IMR-90 (cell line): ENCODE measurements at regions not wholly inside any gene's neighbourhood (a gene's known extent, or its start where the extent isn't known, plus 50 kb on each side); places are given as distances from the start of the nearest gene placed in this dataset.

Source experiments
- ATAC-seq: fragments of 200-7000 bp; cut with Tn5 transposase; 2 replicates; pipeline ENCODE4 v1.9.1; 2020; ENCODE audit warnings: low read depth, mild to moderate bottlenecking, moderate library complexity
- BruUV-seq: library from RNA; stranded (reverse); fragments of 400-500 nt; replicated peaks from 2 replicates; lab custom pipeline; 2021; lab: Mats Ljungman, UMichigan
- CTCF ChIA-PET: fragments of 300-600 bp; formaldehyde crosslinking; extraction: SDS; loops from one replicate; lab custom pipeline; 2021; ENCODE audit warnings: antibody characterized with exemption; lab: Yijun Ruan, JAX
- POLR2A ChIA-PET: fragments of 300-600 bp; sonication (Branson Sonifier 250); formaldehyde crosslinking; loops from one replicate; lab custom pipeline; 2022; ENCODE audit warnings: antibody characterized with exemption; ENCODE audit not compliant: unreplicated experiment; lab: Charles Lee
- DNase-seq: peaks from one replicate; pipeline ENCODE4 v3.0.0; 2013
- H2AFZ ChIP-seq: replicated peaks from 2 replicates; pipeline ENCODE3; 2013; ENCODE audit warnings: low read length, mild to moderate bottlenecking; ENCODE audit not compliant: poor library complexity
- H2AK5ac ChIP-seq: 2 replicates; pipeline ENCODE4 v1.6.1; 2013; ENCODE audit warnings: low read depth, low read length, inconsistent platforms
- H2AK9ac ChIP-seq: replicated peaks from 2 replicates; pipeline ENCODE3; 2013; ENCODE audit warnings: mild to moderate bottlenecking, low read depth, low read length, moderate library complexity; ENCODE audit not compliant: poor library complexity
- H2BK120ac ChIP-seq: 2 replicates; pipeline ENCODE4 v1.6.1; 2013; ENCODE audit warnings: low read depth, low read length, inconsistent platforms
- H2BK15ac ChIP-seq: 3 replicates; pipeline ENCODE4 v1.6.1; 2013; ENCODE audit warnings: low read depth, low read length, inconsistent platforms
- H2BK20ac ChIP-seq: 2 replicates; pipeline ENCODE4 v1.6.1; 2013; ENCODE audit warnings: low read depth, mild to moderate bottlenecking, inconsistent platforms, low read length, moderate library complexity
- H2BK5ac ChIP-seq: 2 replicates; pipeline ENCODE4 v1.6.1; 2013; ENCODE audit warnings: mild to moderate bottlenecking, low read depth, low read length, inconsistent platforms; ENCODE audit not compliant: poor library complexity, severe bottlenecking
- H3K14ac ChIP-seq: replicated peaks from 2 replicates; pipeline ENCODE4 v1.6.1; 2013; ENCODE audit warnings: low read depth, low read length, inconsistent platforms
- H3K18ac ChIP-seq: 2 replicates; pipeline ENCODE4 v1.6.1; 2013; ENCODE audit warnings: low read depth, low read length, control low read depth
- H3K23ac ChIP-seq: 2 replicates; pipeline ENCODE4 v1.6.1; 2013; ENCODE audit warnings: low read depth, low read length, inconsistent platforms
- H3K27ac ChIP-seq: 2 replicates; pipeline ENCODE4 v1.5.1; 2013; ENCODE audit warnings: mild to moderate bottlenecking, control low read depth, low read length; ENCODE audit not compliant: insufficient read depth
- H3K27me3 ChIP-seq: 2 replicates; pipeline ENCODE4 v1.6.1; 2013; ENCODE audit warnings: low read length; ENCODE audit not compliant: control insufficient read depth, insufficient read depth
- H3K36me3 ChIP-seq: 2 replicates; pipeline ENCODE4 v1.6.1; 2013; ENCODE audit warnings: low read length, mixed read lengths; ENCODE audit not compliant: control insufficient read depth, insufficient read depth
- H3K4ac ChIP-seq: 2 replicates; pipeline ENCODE4 v1.6.1; 2013; ENCODE audit warnings: low read depth, low read length, inconsistent platforms
- H3K4me1 ChIP-seq: 2 replicates; pipeline ENCODE4 v1.6.1; 2013; ENCODE audit warnings: low read length, mixed read lengths; ENCODE audit not compliant: control insufficient read depth, insufficient read depth
- H3K4me2 ChIP-seq: 2 replicates; pipeline ENCODE4 v1.6.1; 2013; ENCODE audit warnings: low read depth, mild to moderate bottlenecking, control low read depth, low read length, moderate library complexity
- H3K4me3 ChIP-seq: 2 replicates; pipeline ENCODE4 v1.5.1; 2013; ENCODE audit warnings: low read depth, mild to moderate bottlenecking, control low read depth, low read length, moderate library complexity; ENCODE audit not compliant: insufficient read depth
- H3K56ac ChIP-seq: 2 replicates; pipeline ENCODE4 v1.6.1; 2013; ENCODE audit warnings: low read length, inconsistent platforms; ENCODE audit not compliant: insufficient read depth; ENCODE audit errors: extremely low read depth
- H3K79me1 ChIP-seq, 2 experiments: 2 replicates each; pipeline ENCODE4 v1.6.1; 2013; ENCODE audit warnings: low read length in 2 of 2, inconsistent platforms in 1 of 2, low read depth in 1 of 2
- H3K9ac ChIP-seq: 2 replicates; pipeline ENCODE4 v1.6.1; 2013; ENCODE audit warnings: low read depth, low read length, control low read depth
- H3K9me1 ChIP-seq: 2 replicates; pipeline ENCODE4 v1.6.1; 2013; ENCODE audit warnings: low read length, inconsistent platforms; ENCODE audit not compliant: insufficient read depth
- H3K9me3 ChIP-seq: 2 replicates; pipeline ENCODE4 v1.6.1; 2013; ENCODE audit warnings: low read length; ENCODE audit not compliant: control insufficient read depth, insufficient read depth
- H4K20me1 ChIP-seq: 2 replicates; pipeline ENCODE4 v1.6.1; 2013; ENCODE audit warnings: low read length, inconsistent platforms; ENCODE audit not compliant: insufficient read depth
- H4K5ac ChIP-seq: 2 replicates; pipeline ENCODE4 v1.6.1; 2013; ENCODE audit warnings: mild to moderate bottlenecking, low read depth, low read length, control low read depth
- H4K8ac ChIP-seq, 2 experiments: 2 replicates each; pipeline ENCODE4 v1.6.1; 2013; ENCODE audit warnings: low read depth in 2 of 2, low read length in 2 of 2, control low read depth in 1 of 2, inconsistent platforms in 1 of 2
- H4K91ac ChIP-seq: 2 replicates; pipeline ENCODE4 v1.6.1; 2013; ENCODE audit warnings: low read depth, low read length, inconsistent platforms; ENCODE audit not compliant: insufficient read depth
- BHLHE40 ChIP-seq: fragments of 150-350 bp; IDR thresholded peaks from 2 replicates; pipeline ENCODE4 v1.6.1; 2016; ENCODE audit warnings: mild to moderate bottlenecking, low read depth, low read length
- CEBPB ChIP-seq: IDR thresholded peaks from 2 replicates; pipeline ENCODE4 v1.6.1; 2012; ENCODE audit warnings: low read depth, low read length, improper control_type of control experiment
- CHD1 ChIP-seq: IDR thresholded peaks from 2 replicates; pipeline ENCODE4 v1.6.1; 2012; ENCODE audit warnings: low read depth, low read length, improper control_type of control experiment
- CTCF ChIP-seq: conservative IDR thresholded peaks from 2 replicates; pipeline ENCODE4 v1.5.1; 2012; ENCODE audit warnings: mild to moderate bottlenecking, low read depth, low read length, improper control_type of control experiment
- FOS ChIP-seq: fragments of 150-350 bp; IDR thresholded peaks from 2 replicates; pipeline ENCODE4 v1.6.1; 2016; ENCODE audit warnings: low read depth, low read length
- MAFK ChIP-seq: IDR thresholded peaks from 2 replicates; pipeline ENCODE4 v1.6.1; 2012; ENCODE audit warnings: low read depth, low read length, improper control_type of control experiment
- MAZ ChIP-seq: IDR thresholded peaks from 2 replicates; pipeline ENCODE4 v1.6.1; 2012; ENCODE audit warnings: low read depth, mild to moderate bottlenecking, low read length, improper control_type of control experiment, moderate library complexity, borderline replicate concordance
- MXI1 ChIP-seq: IDR thresholded peaks from 2 replicates; pipeline ENCODE4 v1.6.1; 2012; ENCODE audit warnings: low read depth, mild to moderate bottlenecking, low read length, moderate library complexity, borderline replicate concordance
- NFE2L2 ChIP-seq: fragments of 150-350 bp; IDR thresholded peaks from 2 replicates; pipeline ENCODE4 v1.6.1; 2016; ENCODE audit warnings: low read depth, mild to moderate bottlenecking, low read length
- POLR2A ChIP-seq: IDR thresholded peaks from 2 replicates; pipeline ENCODE4 v1.6.1; 2012; ENCODE audit warnings: mild to moderate bottlenecking, low read depth, low read length
- RFX5 ChIP-seq: IDR thresholded peaks from 2 replicates; pipeline ENCODE4 v1.8.0; 2012; ENCODE audit warnings: low read depth, mild to moderate bottlenecking, low read length, moderate library complexity
- SMC3 ChIP-seq: fragments of 150-350 bp; IDR thresholded peaks from 2 replicates; pipeline ENCODE4 v1.6.1; 2016; ENCODE audit warnings: low read depth, mild to moderate bottlenecking, antibody characterized with exemption, low read length, moderate library complexity
- USF2 ChIP-seq: fragments of 150-350 bp; IDR thresholded peaks from 2 replicates; pipeline ENCODE4 v1.6.1; 2017; ENCODE audit warnings: mild to moderate bottlenecking, antibody characterized with exemption, low read length, low read depth
- WGBS, 2 experiments: methylation state at CpG; one replicate each; pipeline versions ENCODE4 v1.1.5 to v1.1.7; 2013; ENCODE audit warnings: missing lambda C conversion rate in 2 of 2; ENCODE audit not compliant: insufficient read length in 1 of 2; ENCODE audit errors: extremely low coverage in 2 of 2; 5-methylcytosine and 5-hydroxymethylcytosine counted together
- dilution Hi-C: fragments of 300-500 bp; cut with HindIII; formaldehyde crosslinking; loops from one replicate; pipeline ENCODE4 v1.14.3; 2018; ENCODE audit warnings: low sequenced_read_pairs; ENCODE audit not compliant: unreplicated experiment
- in situ Hi-C: fragments of 300-500 bp; cut with MboI; formaldehyde crosslinking; loops from 3 replicates; pipeline ENCODE4 v1.14.3; 2019; ENCODE audit warnings: low sequenced_read_pairs, inconsistent platforms, mixed read lengths
- intact Hi-C: fragments of 100-400 bp; cut with micrococcal nuclease; formaldehyde crosslinking; loops from 2 replicates; pipeline ENCODE4 v1.10.0; 2022

GRCh38 chr20:37598575-37599342, 71.1 kb upstream of the BLCAP start:
- ATAC-seq = no peak
- Histone ChIP-seq H3K4me2 (no peak overlapping the region), H3K9me1 (no peaks in the 10 kb centered on the region), H2AFZ (no peak overlapping the region), H3K9ac (no peak overlapping the region), H2AK9ac (no peak overlapping the region), H3K4ac (no peak overlapping the region), H3K56ac (no peak overlapping the region), H2BK120ac (no peak overlapping the region), H4K5ac (no peak overlapping the region), H3K27me3 (peaks cover 33% of the 10 kb centered on the region), H3K14ac (no peak overlapping the region), H4K20me1 (no peaks in the 10 kb centered on the region), H2AK5ac (no peak overlapping the region), H2BK15ac (no peak overlapping the region), H3K4me3 (no peak overlapping the region), H3K9me3 (no peaks in the 10 kb centered on the region), H4K8ac (no peak overlapping the region), H3K4me1 (no peaks in the 10 kb centered on the region), H3K79me1 (no peaks in the 10 kb centered on the region), H3K36me3 (no peaks in the 10 kb centered on the region), H3K27ac (no peak overlapping the region), H2BK5ac (no peak overlapping the region), H3K18ac (no peak overlapping the region), H3K23ac (no peak overlapping the region), H4K91ac (no peak overlapping the region), H2BK20ac (no peak overlapping the region)
- 0% methylated on average over 3 of the region's 10 CpGs; no CpG with 5 or more reads in 1 of the 2 experiments for WGBS, 2 experiments
- POLR2A ChIA-PET = no interaction called here
- BruUV-seq = no TSS peak
- no peak for DNase-seq
- dilution Hi-C loops = no loop called here
- TF ChIP-seq POLR2A = no peak
- TF ChIP-seq CTCF = no peak
- TF ChIP-seq CHD1 = no peak
- TF ChIP-seq BHLHE40 = no peak
- no peak for TF ChIP-seq RFX5
- TF ChIP-seq CEBPB = no peak
- TF ChIP-seq MAFK = no peak
- TF ChIP-seq MXI1 = no peak
- TF ChIP-seq MAZ = no peak
- TF ChIP-seq SMC3 = no peak
- no peak for TF ChIP-seq USF2
- TF ChIP-seq NFE2L2 = no peak
- no peak for TF ChIP-seq FOS
- in situ Hi-C loops = no loop called here
- CTCF ChIA-PET = no interaction called here
- intact Hi-C loops = no loop called here
